HPDE6-E6E7 (cell line): ENCODE measurements at regions not wholly inside any gene's neighbourhood (a gene's known extent, or its start where the extent isn't known, plus 50 kb on each side); places are given as distances from the start of the nearest gene placed in this dataset.
"Not testable (repeated sequence)": the region's sequence is repeated elsewhere in the genome, so short reads cannot be mapped to it uniquely, and the experiment has no call there.

Experiments used
- DNase-seq: peaks from one replicate; pipeline ENCODE4 v3.0.0; 2011; ENCODE audit warnings: missing footprints; ENCODE audit errors: extremely low spot score

- DNase-seq = not testable (repeated sequence)
These were observed 87.1 kb upstream of the KIF2A start for GRCh38 chr5:62218860-62219259.

GRCh38 chr5:62221881-62222280 lies 84.1 kb upstream of the KIF2A start:
- not testable (repeated sequence) for DNase-seq

GRCh38 chr5:62222305-62222704 lies 83.7 kb upstream of the KIF2A start:
- DNase-seq = not testable (repeated sequence)

GRCh38 chr5:62223312-62223670 lies 82.7 kb upstream of the KIF2A start:
- not testable (repeated sequence) for DNase-seq

DNA sequence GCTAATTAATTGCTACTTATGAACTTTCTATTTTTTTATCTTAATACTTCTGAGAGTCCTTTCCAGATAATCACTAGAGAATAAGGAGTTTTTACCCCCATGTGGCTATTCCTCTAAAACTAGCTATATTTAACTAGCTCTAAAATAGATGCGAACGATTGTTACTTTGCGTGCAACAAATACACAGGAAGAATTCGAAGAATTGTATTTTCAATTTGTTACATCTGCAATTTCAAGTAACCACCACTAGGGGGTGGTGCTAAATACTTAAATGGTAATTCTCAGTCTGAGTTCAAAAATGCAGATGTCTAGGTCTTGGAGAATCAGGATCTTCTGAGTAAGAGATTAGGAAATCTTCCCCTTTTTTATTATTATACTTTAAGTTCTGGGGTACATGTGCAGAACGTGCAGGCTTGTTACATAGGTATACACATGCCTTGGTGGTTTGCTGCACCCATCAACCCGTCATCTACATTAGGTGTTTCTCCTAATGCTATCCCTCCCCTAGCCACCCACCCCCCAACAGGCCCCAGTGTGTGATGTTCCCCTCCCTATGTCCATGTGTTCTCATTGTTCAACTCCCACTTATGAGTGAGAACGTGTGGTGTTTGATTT lies 80.9 kb upstream of the KIF2A start:
- DNase-seq = not testable (repeated sequence)

DNA sequence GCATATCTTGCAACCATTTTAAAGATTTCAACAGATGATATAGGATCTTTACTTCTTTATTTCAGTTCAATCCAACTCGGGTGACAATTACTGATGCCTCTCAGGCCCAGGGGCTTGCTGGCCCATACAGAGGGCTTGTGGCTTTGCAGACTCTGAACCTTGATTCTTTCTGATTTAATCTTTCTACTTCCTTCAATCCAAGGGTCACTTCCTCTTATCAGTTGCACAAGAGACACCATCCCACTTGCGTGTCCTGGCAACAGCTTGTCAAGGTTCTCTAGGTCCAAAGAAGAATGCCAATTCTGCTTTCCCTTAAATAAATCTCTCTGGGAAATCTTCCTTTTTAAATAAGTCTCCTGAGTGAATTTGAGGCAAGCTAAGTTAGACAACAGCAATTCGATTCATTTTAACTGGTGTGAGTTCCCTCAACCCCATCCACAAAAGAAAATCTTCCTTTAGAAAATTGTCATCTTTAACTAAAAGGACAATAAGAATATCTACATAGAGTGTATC lies 75.1 kb upstream of the KIF2A start:
- DNase-seq = not testable (repeated sequence)

DNA sequence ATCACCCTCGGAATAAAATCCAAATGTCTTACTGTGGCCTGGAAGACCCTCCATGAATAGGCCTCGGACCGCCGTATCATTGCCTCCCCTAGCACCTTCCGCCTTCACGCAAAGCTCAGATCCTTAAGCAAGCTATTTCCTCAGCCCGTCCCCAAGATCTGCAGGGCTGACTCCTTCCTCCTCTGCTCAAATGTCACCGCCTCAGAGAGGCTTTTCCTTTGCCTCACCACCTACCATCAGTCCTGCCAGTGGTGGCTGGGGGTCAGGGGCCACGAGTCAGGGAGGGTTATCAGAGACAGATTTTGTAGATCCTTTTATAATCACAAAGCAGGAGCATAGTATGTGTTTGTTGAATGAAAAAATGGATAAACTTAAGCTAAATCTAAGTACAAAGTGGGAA lies 74.4 kb upstream of the KIF2A start:
- DNase-seq = no peak

DNA sequence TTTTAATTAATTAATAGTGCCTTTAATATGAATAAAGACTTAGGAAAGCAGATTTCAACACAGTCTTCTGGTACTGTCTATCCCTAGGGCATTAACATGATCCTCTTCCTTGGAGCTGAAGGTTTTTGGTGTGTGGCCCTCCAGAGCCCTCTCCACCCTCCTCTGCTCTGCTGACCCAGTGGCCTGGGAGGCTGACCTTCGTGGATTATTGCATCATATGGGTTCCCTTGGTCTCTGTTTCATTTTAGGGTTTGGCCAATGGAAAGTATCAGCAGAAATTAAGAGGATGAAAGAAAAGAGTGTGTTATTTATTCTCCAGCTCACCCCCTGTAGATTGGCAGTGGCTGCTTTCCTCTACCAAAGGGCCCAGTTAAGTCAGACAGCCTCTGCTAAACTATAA lies 73.8 kb upstream of the KIF2A start:
- not testable (repeated sequence) for DNase-seq

- not testable (repeated sequence) for DNase-seq
These were observed 72.6 kb upstream of the KIF2A start for GRCh38 chr5:62233083-62234046.

GRCh38 chr5:62236593-62236992 lies 69.4 kb upstream of the KIF2A start:
- DNase-seq = not testable (repeated sequence)

DNA sequence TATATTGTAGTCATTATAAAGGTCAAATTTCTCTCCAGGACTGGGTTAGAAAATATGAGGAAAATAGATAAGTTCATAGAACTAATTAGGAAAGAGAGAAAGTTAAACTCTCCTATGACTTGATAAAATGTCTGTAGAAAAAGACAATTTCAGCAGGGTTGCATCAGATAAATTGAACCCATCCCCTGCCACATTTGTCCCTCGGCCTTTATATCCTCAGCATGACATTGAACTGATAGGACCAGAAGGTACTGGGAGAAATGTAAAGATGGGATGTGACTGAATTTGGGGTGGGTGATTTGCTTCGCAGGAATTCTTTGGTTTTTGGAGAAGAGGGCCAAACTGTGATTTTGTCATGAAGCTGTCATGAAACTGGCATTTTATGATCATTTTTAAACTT lies 68.1 kb upstream of the KIF2A start:
- not testable (repeated sequence) for DNase-seq

GRCh38 chr5:62238584-62238983 lies 67.4 kb upstream of the KIF2A start:
- DNase-seq = not testable (repeated sequence)

DNA sequence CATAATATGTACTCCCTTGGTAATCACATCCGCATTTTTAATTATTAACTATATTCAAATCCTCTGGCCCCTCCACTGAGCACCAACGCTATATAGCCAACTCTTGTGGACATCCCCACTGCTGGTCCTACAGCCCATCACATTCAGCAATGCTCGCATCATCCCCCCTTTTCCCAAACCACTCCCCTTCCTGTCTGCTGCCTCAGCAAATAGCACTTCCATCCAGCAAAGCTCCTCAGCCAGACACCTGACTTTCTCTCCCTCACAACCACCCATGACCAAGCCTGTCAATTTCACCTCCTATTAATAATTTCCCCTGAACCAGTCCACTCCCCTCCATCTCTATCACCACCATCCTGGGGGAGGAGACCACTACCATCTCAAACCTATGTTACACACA lies 65.5 kb upstream of the KIF2A start:
- not testable (repeated sequence) for DNase-seq

- not testable (repeated sequence) for DNase-seq
These were observed 64.0 kb upstream of the KIF2A start for GRCh38 chr5:62242000-62242399.

GRCh38 chr5:62243046-62243445 lies 63.0 kb upstream of the KIF2A start:
- not testable (repeated sequence) for DNase-seq

DNA sequence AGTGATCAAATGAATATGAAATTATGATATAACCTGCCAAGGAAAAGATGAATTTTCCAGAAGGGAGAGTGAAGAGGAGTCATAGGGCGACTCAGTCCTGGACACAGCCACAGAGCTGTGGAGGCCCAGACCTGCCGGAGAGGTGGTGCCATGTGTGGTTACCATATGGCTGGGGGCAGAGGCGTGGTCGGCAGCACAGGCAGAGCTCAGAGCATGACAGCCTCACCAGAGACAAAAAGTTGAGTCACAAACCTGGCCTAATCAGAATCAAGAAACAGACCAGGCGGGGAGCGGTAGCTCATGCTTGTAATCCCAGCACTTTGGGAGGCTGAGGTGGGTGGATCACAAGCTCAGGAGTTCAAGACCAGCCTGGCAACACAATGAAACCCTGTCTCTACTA lies 57.8 kb upstream of the KIF2A start:
- not testable (repeated sequence) for DNase-seq

DNA sequence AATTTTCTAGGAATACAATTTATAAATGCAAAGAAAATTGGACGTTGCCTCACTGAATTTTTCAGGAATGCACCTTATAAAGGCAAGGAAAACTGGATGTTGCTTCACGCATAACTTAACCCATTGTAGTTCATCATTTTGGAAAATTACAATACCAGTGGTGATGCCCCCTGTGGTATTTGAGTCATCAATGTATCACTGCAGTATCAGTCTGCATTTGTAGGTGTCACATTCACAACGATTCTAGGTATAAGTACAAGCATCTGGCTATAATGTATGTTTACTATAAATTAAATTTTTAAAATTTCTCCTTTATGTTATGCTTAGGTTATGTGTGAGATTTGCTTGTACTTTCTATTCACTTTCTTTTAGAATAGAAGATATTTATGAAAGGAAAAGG lies 55.9 kb upstream of the KIF2A start:
- DNase-seq = not testable (repeated sequence)

- not testable (repeated sequence) for DNase-seq
These were observed 55.1 kb upstream of the KIF2A start for GRCh38 chr5:62250919-62251318.

DNA sequence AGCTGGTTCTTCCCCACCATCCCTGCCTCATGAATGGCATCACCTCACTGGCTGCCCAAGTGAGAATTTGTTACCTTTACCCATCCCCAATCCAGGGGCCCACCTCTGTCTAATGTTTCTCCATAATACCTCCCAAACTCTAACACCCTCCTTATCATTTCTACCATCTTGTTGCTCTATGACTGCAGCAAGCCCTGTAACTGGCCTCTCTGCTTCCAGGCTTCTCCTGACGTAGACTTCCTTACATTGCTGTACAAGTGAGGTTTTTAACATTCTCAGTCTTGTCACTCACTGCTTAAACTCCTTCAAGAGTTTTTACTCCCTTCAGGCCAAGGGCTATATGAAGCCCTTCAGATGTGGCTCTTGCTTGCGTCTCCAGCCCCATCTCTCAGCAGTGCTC lies 53.5 kb upstream of the KIF2A start:
- DNase-seq = not testable (repeated sequence)

DNA sequence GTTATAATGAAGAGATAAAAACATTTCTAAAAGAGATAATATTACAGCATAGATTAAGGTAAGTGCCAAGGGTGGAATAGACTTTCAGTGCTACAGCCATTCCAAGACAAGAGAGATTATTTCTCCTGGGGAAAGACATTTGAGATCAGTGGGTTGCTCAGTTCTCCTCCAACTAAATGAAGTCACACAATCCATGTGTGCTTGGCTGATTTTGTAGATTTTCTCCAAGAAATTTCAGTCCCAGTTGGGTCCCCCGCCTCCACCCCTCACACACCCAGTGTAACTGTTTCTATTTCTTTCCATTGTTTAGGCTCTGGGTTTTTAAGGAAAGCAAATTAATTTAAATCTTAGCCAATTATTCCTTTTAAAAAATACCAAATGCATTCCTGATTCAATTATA lies 50.5 kb upstream of the KIF2A start:
- DNase-seq = not testable (repeated sequence)

DNA sequence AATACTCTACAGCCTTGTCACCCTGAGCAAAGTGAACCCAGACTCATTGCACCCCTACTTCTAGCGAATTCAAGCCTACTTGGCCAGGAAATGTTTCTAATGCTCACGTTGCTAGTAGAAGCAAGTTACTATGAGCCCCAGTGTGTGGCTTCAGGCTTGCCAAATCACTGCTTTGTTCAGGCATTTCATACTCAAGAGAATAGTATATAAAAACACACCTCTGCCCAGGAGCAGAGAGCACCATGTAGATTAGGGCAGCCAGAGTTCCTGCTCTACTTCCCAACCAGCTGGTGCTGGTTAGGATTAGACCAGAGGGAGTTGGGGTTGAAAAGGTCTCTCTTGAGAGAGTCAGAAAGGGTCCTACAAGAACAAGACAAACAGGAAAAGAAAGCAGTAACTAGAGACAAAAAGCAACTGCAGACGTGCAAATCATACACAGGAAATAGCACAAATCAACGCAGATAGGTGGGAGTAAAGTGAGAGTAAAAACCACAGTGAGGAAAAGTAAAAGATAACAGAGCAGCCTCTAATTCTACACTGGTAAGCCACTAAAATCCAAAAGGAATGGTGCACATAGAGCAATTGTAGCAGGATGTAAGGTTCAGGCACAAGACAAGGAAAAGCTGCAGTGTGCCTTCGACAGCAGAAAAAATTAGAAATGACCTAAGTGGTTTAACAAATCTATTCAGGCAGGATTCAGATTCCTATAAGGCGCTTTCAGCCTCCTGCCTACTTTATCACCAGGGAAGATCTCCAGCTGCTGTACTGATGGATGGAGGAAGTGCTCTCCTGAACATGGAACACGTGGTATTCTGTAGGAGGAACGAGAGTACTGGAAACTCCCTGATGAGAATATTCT lies 49.6 kb upstream of the KIF2A start:
- no peak for DNase-seq
